ENCODE measurements at regions not wholly inside any gene's neighbourhood (a gene's known extent, or its start where the extent isn't known, plus 50 kb on each side); places are given as distances from the start of the nearest gene placed in this dataset.

- ATAC-seq (ENCODE audit: low read depth) (no peak), DNase-seq (ENCODE audit: low spot score) (no peak)
- TF ChIP-seq, protein P1, sequence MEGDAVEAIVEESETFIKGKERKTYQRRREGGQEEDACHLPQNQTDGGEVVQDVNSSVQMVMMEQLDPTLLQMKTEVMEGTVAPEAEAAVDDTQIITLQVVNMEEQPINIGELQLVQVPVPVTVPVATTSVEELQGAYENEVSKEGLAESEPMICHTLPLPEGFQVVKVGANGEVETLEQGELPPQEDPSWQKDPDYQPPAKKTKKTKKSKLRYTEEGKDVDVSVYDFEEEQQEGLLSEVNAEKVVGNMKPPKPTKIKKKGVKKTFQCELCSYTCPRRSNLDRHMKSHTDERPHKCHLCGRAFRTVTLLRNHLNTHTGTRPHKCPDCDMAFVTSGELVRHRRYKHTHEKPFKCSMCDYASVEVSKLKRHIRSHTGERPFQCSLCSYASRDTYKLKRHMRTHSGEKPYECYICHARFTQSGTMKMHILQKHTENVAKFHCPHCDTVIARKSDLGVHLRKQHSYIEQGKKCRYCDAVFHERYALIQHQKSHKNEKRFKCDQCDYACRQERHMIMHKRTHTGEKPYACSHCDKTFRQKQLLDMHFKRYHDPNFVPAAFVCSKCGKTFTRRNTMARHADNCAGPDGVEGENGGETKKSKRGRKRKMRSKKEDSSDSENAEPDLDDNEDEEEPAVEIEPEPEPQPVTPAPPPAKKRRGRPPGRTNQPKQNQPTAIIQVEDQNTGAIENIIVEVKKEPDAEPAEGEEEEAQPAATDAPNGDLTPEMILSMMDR (IDR thresholded peaks at IDR 0.05; ENCODE audit: poor library complexity, severe bottlenecking) = no peak
- Histone ChIP-seq H3K27ac (ENCODE audit: poor library complexity, severe bottlenecking) (no peak overlapping the region), H3K9me3 (ENCODE audit: severe bottlenecking) (no peaks in the 10 kb centered on the region), H3K36me3 (ENCODE audit: low read depth) (no peaks in the 10 kb centered on the region), H3K4me1 (ENCODE audit: insufficient read depth, poor library complexity, severe bottlenecking) (no peaks in the 10 kb centered on the region), H3K4me3 (ENCODE audit: severe bottlenecking) (no peak overlapping the region), H3K27me3 (ENCODE audit: insufficient read depth, poor library complexity, severe bottlenecking) (no peaks in the 10 kb centered on the region)
Measured at GRCh38 chr1:178572604-178573003, 59.7 kb downstream of the TEX35 start.

DNA sequence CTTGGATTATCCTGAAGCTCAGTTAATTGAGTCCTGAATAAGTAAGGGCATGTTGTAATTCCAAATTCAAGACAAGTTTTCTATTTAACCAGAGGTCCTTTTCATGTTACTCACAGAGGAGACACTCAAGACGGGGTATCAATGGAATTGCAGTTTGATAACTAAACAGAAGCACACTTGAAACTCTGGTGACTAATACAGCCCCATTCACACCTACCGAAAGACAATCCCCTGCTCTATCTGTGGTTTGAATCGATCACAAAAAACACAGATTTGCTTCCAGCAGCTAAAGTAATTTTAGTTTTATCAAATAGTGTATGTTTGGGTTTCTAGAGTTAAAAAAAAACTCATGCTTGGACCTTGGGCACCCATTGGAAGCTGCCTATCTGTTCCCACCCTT is 60.4 kb downstream of the TEX35 start:
- Histone ChIP-seq H3K4me1 (ENCODE audit: insufficient read depth, poor library complexity, severe bottlenecking) (no peaks in the 10 kb centered on the region), H3K4me3 (ENCODE audit: severe bottlenecking) (no peak overlapping the region), H3K9me3 (ENCODE audit: severe bottlenecking) (no peaks in the 10 kb centered on the region), H3K27me3 (ENCODE audit: insufficient read depth, poor library complexity, severe bottlenecking) (no peaks in the 10 kb centered on the region), H3K36me3 (ENCODE audit: low read depth) (no peaks in the 10 kb centered on the region), H3K27ac (ENCODE audit: poor library complexity, severe bottlenecking) (no peak overlapping the region)
- no peak for ATAC-seq (ENCODE audit: low read depth)
- TF ChIP-seq, protein P1 (IDR thresholded peaks at IDR 0.05; ENCODE audit: poor library complexity, severe bottlenecking) = no peak
- no peak for DNase-seq (ENCODE audit: low spot score)

DNA sequence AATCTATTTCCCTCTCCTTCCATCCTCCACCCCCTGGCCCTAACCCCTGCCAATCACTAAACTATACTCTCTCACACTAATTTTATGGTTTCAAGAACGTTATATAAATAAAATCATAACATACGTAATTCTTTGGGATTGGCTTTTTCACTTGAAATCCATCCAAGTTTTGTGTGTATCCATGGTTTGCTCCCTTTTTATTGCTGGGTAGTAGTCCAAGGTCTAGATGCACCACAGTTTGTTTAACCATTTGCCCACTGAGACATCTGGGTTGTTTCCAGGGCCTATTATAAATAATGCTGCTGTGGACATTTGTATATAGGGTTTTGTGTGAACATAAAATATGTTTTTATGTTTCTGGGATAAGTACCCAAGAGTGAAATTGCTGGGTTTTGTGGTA is 61.4 kb downstream of the TEX35 start:
- no peaks in the 10 kb centered on the region for H3K4me1 ChIP-seq (ENCODE audit: insufficient read depth, poor library complexity, severe bottlenecking)

DNA sequence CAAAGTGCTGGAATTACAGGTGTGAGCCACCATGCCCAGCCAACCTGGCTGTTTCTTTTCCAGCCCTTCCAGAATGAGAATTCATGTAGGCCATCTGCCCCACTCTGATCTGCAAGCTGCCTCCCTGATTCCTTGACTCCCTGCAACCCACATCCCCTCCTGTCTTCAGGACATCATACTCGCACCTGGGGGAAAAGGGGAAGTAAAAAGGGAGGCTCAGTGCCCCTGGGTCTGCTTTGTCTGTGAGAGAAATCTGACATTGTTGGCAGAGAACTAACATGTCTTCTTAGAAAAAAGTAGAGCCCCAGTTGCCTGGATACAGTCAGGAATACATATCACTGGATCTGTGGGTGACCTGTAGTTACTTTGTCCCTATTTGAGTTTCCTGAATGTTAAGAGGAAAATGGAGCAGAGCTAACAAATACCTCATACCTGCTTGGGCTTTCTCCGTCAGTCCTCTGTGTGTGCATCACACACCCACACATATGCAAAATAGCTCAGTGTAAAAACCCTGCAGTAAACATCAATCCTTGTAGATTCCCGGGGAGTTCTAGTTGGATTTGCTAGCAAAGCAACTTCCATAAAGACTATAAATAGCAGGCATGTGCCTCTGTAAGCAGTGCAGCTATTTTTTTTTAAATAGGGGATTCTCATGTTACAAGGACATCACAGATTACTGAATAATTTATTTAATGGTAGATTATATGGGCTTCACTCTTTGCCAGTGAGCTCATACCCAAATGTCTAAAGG is 62.9 kb downstream of the TEX35 start:
- H3K4me1 ChIP-seq (ENCODE audit: insufficient read depth, poor library complexity, severe bottlenecking) = no peaks in the 10 kb centered on the region
- H3K4me3 ChIP-seq (ENCODE audit: severe bottlenecking) = no peak overlapping the region
- TF ChIP-seq, protein P1 (IDR thresholded peaks at IDR 0.05; ENCODE audit: poor library complexity, severe bottlenecking) = no peak
- no peaks in the 10 kb centered on the region for H3K36me3 ChIP-seq (ENCODE audit: low read depth)
- H3K9me3 ChIP-seq (ENCODE audit: severe bottlenecking) = no peaks in the 10 kb centered on the region
- H3K27ac ChIP-seq (ENCODE audit: poor library complexity, severe bottlenecking) = no peak overlapping the region
- ATAC-seq (ENCODE audit: low read depth) (no peak), DNase-seq (ENCODE audit: low spot score) (no peak)
- H3K27me3 ChIP-seq (ENCODE audit: insufficient read depth, poor library complexity, severe bottlenecking) = no peaks in the 10 kb centered on the region

More for the DNA sequence above, 61.4 kb downstream of the TEX35 start:
- DNase-seq (ENCODE audit: low spot score) (no peak), ATAC-seq (ENCODE audit: low read depth) (no peak)
- no peak overlapping the region for H3K4me3 ChIP-seq (ENCODE audit: severe bottlenecking)
- TF ChIP-seq, protein P1 (IDR thresholded peaks at IDR 0.05; ENCODE audit: poor library complexity, severe bottlenecking) = no peak
- no peak overlapping the region for H3K27ac ChIP-seq (ENCODE audit: poor library complexity, severe bottlenecking)
- H3K36me3 ChIP-seq (ENCODE audit: low read depth) = no peaks in the 10 kb centered on the region
- no peaks in the 10 kb centered on the region for H3K27me3 ChIP-seq (ENCODE audit: insufficient read depth, poor library complexity, severe bottlenecking)
- no peaks in the 10 kb centered on the region for H3K9me3 ChIP-seq (ENCODE audit: severe bottlenecking)

- Histone ChIP-seq H3K4me1 (ENCODE audit: insufficient read depth, poor library complexity, severe bottlenecking) (no peaks in the 10 kb centered on the region), H3K27me3 (ENCODE audit: insufficient read depth, poor library complexity, severe bottlenecking) (no peaks in the 10 kb centered on the region), H3K4me3 (ENCODE audit: severe bottlenecking) (no peak overlapping the region), H3K36me3 (ENCODE audit: low read depth) (no peaks in the 10 kb centered on the region), H3K27ac (ENCODE audit: poor library complexity, severe bottlenecking) (no peak overlapping the region), H3K9me3 (ENCODE audit: severe bottlenecking) (no peaks in the 10 kb centered on the region)
- TF ChIP-seq, protein P1 (IDR thresholded peaks at IDR 0.05; ENCODE audit: poor library complexity, severe bottlenecking) = no peak
- no peak for ATAC-seq (ENCODE audit: low read depth)
- DNase-seq (ENCODE audit: low spot score) = no peak
Measured at GRCh38 chr1:178576841-178577240, 63.9 kb downstream of the TEX35 start.
